SK-N-SH treated with all-trans-retinoic acid at 6 μM for 48 hours (cell line): ENCODE measurements at regions not wholly inside any gene's neighbourhood (a gene's known extent, or its start where the extent isn't known, plus 50 kb on each side); places are given as distances from the start of the nearest gene placed in this dataset.

Experiments used
- ATAC-seq: fragments of 200-7000 bp; cut with Tn5 transposase; 3 replicates; pipeline ENCODE4 v1.9.1; 2020; ENCODE audit warnings: mild to moderate bottlenecking, moderate library complexity
- ARNTL ChIP-seq: fragments of 450-650 bp; formaldehyde crosslinking; IDR thresholded peaks from 2 replicates; pipeline ENCODE4 v1.5.0; 2020; ENCODE audit warnings: low read depth, mild to moderate bottlenecking, moderate library complexity, borderline replicate concordance
- BACH2 ChIP-seq: fragments of 250-450 bp; sonication (Bioruptor Pico); IDR thresholded peaks from 2 replicates; pipeline ENCODE4 v1.9.0; 2021; ENCODE audit warnings: mild to moderate bottlenecking, borderline replicate concordance
- CSDC2 ChIP-seq: fragments of 250-450 bp; sonication (Bioruptor Pico); IDR thresholded peaks from 2 replicates; pipeline ENCODE4 v1.5.0; 2020; ENCODE audit warnings: mild to moderate bottlenecking, moderate library complexity
- ESRRG ChIP-seq: fragments of 250-450 bp; sonication (Bioruptor Pico); IDR thresholded peaks from 2 replicates; pipeline ENCODE4 v1.6.1; 2021; ENCODE audit warnings: mild to moderate bottlenecking
- GLIS3 ChIP-seq: fragments of 250-450 bp; sonication (Bioruptor Pico); IDR thresholded peaks from 2 replicates; pipeline ENCODE4 v1.5.0; 2020; ENCODE audit warnings: mild to moderate bottlenecking, moderate library complexity
- PPARA ChIP-seq: fragments of 250-450 bp; sonication (Bioruptor Pico); IDR thresholded peaks from 2 replicates; pipeline ENCODE4 v1.5.0; 2020; ENCODE audit warnings: mild to moderate bottlenecking, borderline replicate concordance
- RARB ChIP-seq: fragments of 250-450 bp; sonication (Bioruptor Pico); IDR thresholded peaks from 2 replicates; pipeline ENCODE4 v1.8.0; 2021; ENCODE audit warnings: mild to moderate bottlenecking, moderate library complexity
- SNAI2 ChIP-seq: fragments of 250-450 bp; sonication (Bioruptor Pico); IDR thresholded peaks from 2 replicates; pipeline ENCODE4 v1.5.0; 2020; ENCODE audit warnings: mild to moderate bottlenecking, moderate library complexity
- TCF4 ChIP-seq: fragments of 250-450 bp; sonication (Bioruptor Pico); IDR thresholded peaks from 2 replicates; pipeline ENCODE4 v1.8.0; 2021; ENCODE audit warnings: mild to moderate bottlenecking, moderate library complexity, borderline replicate concordance
- TOX ChIP-seq: fragments of 250-450 bp; sonication (Bioruptor Pico); IDR thresholded peaks from 2 replicates; pipeline ENCODE4 v1.8.0; 2021; ENCODE audit warnings: mild to moderate bottlenecking, moderate library complexity, borderline replicate concordance
- ZC3H10 ChIP-seq: fragments of 250-450 bp; sonication (Bioruptor Pico); IDR thresholded peaks from 2 replicates; pipeline ENCODE4 v1.5.1; 2021; ENCODE audit warnings: mild to moderate bottlenecking, moderate library complexity
- ZFP3 ChIP-seq: fragments of 250-450 bp; sonication (Bioruptor Pico); IDR thresholded peaks from 2 replicates; pipeline ENCODE4 v1.5.0; 2020; ENCODE audit warnings: mild to moderate bottlenecking, moderate library complexity
- ZFP30 ChIP-seq: fragments of 450-650 bp; formaldehyde crosslinking; IDR thresholded peaks from 2 replicates; pipeline ENCODE4 v1.5.0; 2022; ENCODE audit warnings: mild to moderate bottlenecking, moderate library complexity
- ZNF565 ChIP-seq: fragments of 450-650 bp; formaldehyde crosslinking; conservative IDR thresholded peaks from 2 replicates; pipeline ENCODE4 v1.5.0; 2020; ENCODE audit warnings: low read depth, mild to moderate bottlenecking, moderate library complexity
- TF ChIP-seq, protein P1 (sequence below): fragments of 250-450 bp; sonication (Bioruptor Pico); IDR thresholded peaks from 2 replicates; pipeline ENCODE4 v1.8.0; 2020; ENCODE audit warnings: mild to moderate bottlenecking, moderate library complexity, borderline replicate concordance
- TF ChIP-seq, protein P2 (sequence below): fragments of 250-450 bp; sonication (Bioruptor Pico); IDR thresholded peaks from 2 replicates; pipeline ENCODE4 v1.5.0; 2020; ENCODE audit warnings: mild to moderate bottlenecking, moderate library complexity
- TF ChIP-seq, protein P3 (sequence below): fragments of 250-450 bp; sonication (Bioruptor Pico); IDR thresholded peaks from 2 replicates; pipeline ENCODE4 v1.8.0; 2021; ENCODE audit warnings: low read depth, mild to moderate bottlenecking, moderate library complexity, borderline replicate concordance
- TF ChIP-seq, protein P4 (sequence below): fragments of 250-450 bp; sonication (Bioruptor Pico); IDR thresholded peaks from 2 replicates; pipeline ENCODE4 v1.5.1; 2020; ENCODE audit warnings: low read depth, mild to moderate bottlenecking, moderate library complexity

DNA sequence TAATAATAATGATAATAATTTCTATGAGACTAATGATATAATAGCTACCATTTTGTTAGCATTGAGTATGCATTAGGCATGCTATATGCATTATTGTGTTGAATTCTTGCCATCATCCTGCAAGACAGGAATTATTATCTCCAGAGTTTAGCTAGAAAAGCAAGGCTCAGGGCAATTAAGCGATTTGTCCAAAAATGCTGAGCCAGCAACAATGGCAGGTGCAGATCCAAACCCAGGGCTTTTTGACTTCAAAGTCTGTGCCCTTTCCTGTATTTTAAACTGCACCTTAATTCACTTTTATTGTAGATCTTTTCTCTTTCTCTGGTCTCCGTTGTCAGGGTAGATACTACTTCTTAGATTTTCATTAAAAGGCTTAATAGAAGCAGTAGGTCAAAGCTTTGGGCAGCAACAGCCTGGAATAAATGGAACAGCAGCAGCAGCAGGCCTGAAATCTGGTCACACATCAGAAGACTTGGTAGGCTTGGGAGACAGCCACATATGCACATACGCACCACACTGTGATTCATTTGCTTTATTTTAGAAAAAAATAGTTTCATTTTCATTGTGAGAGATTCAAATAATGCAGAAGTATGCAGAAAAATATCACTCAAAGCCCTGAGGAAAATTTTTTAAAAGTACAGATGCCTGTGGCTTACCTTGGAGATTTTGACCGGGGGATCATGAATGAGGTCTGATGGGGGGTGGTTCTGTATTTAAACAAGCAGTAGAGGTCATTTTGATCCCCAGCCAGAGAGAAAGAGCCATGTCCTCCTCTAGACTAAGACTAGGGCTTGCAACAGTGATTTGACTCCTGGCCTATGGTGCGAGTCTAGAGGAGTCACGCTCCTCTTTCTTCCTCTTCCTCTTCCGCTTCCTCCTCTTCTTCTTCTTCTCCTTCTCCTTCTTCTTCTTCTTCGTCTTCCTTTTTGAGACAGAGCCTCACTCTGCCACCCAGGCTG is 455.7 kb downstream of the TSN start:
- no peak for TF ChIP-seq CSDC2 (CRISPR knock-in tag)
- no peak for TF ChIP-seq TOX (CRISPR knock-in tag)
- no peak for TF ChIP-seq RARB (CRISPR knock-in tag)
- no peak for TF ChIP-seq ARNTL (CRISPR knock-in tag)
- TF ChIP-seq ZC3H10 (CRISPR knock-in tag), result no peak
- TF ChIP-seq GLIS3 (CRISPR knock-in tag), result no peak
- no peak for TF ChIP-seq PPARA (CRISPR knock-in tag)
- TF ChIP-seq ZFP30 (CRISPR knock-in tag), result no peak
- TF ChIP-seq SNAI2, result no peak
- TF ChIP-seq ESRRG, result no peak
- TF ChIP-seq, protein P1, sequence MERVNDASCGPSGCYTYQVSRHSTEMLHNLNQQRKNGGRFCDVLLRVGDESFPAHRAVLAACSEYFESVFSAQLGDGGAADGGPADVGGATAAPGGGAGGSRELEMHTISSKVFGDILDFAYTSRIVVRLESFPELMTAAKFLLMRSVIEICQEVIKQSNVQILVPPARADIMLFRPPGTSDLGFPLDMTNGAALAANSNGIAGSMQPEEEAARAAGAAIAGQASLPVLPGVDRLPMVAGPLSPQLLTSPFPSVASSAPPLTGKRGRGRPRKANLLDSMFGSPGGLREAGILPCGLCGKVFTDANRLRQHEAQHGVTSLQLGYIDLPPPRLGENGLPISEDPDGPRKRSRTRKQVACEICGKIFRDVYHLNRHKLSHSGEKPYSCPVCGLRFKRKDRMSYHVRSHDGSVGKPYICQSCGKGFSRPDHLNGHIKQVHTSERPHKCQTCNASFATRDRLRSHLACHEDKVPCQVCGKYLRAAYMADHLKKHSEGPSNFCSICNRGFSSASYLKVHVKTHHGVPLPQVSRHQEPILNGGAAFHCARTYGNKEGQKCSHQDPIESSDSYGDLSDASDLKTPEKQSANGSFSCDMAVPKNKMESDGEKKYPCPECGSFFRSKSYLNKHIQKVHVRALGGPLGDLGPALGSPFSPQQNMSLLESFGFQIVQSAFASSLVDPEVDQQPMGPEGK (CRISPR knock-in tag), result no peak
- TF ChIP-seq, all 23 proteins: peak for 0
- ATAC-seq, result no peak

DNA sequence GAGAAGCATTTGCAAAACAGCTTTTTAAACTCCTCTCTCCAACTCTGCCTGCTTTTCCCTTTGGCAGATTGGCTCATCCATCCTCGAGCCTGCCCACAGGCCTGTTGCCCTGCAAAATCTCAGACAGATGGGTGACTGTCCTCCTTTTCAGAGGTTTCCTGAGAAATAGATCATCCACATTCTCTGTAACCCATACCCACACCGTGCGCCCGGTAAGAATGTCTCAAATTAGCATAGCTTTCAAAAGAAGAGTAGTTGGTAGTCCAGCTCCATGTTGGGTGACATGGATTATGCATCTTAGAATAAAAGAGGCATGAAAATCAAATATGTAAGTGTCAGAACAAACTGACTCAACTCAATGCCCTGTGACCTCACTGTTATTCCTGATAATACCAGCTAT is 457.9 kb downstream of the TSN start:
- no peak for ATAC-seq
- TF ChIP-seq, protein P1 (CRISPR knock-in tag), result no peak
- TF ChIP-seq, protein P2, sequence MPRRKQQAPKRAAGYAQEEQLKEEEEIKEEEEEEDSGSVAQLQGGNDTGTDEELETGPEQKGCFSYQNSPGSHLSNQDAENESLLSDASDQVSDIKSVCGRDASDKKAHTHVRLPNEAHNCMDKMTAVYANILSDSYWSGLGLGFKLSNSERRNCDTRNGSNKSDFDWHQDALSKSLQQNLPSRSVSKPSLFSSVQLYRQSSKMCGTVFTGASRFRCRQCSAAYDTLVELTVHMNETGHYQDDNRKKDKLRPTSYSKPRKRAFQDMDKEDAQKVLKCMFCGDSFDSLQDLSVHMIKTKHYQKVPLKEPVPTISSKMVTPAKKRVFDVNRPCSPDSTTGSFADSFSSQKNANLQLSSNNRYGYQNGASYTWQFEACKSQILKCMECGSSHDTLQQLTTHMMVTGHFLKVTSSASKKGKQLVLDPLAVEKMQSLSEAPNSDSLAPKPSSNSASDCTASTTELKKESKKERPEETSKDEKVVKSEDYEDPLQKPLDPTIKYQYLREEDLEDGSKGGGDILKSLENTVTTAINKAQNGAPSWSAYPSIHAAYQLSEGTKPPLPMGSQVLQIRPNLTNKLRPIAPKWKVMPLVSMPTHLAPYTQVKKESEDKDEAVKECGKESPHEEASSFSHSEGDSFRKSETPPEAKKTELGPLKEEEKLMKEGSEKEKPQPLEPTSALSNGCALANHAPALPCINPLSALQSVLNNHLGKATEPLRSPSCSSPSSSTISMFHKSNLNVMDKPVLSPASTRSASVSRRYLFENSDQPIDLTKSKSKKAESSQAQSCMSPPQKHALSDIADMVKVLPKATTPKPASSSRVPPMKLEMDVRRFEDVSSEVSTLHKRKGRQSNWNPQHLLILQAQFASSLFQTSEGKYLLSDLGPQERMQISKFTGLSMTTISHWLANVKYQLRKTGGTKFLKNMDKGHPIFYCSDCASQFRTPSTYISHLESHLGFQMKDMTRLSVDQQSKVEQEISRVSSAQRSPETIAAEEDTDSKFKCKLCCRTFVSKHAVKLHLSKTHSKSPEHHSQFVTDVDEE (CRISPR knock-in tag), result no peak
- TF ChIP-seq ESRRG, result no peak
- TF ChIP-seq BACH2, result no peak

DNA sequence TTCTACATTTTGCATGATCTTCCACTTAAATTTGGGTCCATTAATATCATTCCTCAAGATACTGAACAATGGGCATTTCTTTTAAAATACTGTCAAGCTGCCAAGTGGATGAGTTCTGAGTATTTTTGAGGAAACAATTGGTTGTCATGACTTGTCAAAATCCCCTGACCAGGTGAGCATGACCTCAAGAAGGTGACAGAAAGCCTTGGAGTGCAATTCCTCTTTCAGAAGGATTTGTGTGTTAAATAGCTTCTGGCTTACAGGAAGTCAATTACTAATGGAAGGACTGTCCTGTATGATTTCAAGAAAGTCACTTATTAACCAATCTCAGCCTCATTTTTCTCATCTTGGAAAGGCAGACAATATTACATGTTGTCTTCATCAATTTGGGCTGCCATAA is 460.6 kb downstream of the TSN start:
- no peak for ATAC-seq
- TF ChIP-seq, protein P3, sequence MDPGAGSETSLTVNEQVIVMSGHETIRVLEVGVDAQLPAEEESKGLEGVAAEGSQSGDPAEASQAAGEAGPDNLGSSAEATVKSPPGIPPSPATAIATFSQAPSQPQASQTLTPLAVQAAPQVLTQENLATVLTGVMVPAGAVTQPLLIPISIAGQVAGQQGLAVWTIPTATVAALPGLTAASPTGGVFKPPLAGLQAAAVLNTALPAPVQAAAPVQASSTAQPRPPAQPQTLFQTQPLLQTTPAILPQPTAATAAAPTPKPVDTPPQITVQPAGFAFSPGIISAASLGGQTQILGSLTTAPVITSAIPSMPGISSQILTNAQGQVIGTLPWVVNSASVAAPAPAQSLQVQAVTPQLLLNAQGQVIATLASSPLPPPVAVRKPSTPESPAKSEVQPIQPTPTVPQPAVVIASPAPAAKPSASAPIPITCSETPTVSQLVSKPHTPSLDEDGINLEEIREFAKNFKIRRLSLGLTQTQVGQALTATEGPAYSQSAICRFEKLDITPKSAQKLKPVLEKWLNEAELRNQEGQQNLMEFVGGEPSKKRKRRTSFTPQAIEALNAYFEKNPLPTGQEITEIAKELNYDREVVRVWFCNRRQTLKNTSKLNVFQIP (CRISPR knock-in tag), result no peak
- TF ChIP-seq ZFP3 (no peak), CSDC2 (CRISPR knock-in tag) (no peak), TCF4 (CRISPR knock-in tag) (no peak), ARNTL (CRISPR knock-in tag) (no peak), ZC3H10 (CRISPR knock-in tag) (no peak), ZFP30 (CRISPR knock-in tag) (no peak), ZNF565 (CRISPR knock-in tag) (no peak), RARB (CRISPR knock-in tag) (no peak)
- TF ChIP-seq, protein P2 (CRISPR knock-in tag), result no peak
- TF ChIP-seq, protein P4, sequence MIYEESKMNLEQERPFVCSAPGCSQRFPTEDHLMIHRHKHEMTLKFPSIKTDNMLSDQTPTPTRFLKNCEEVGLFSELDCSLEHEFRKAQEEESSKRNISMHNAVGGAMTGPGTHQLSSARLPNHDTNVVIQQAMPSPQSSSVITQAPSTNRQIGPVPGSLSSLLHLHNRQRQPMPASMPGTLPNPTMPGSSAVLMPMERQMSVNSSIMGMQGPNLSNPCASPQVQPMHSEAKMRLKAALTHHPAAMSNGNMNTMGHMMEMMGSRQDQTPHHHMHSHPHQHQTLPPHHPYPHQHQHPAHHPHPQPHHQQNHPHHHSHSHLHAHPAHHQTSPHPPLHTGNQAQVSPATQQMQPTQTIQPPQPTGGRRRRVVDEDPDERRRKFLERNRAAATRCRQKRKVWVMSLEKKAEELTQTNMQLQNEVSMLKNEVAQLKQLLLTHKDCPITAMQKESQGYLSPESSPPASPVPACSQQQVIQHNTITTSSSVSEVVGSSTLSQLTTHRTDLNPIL (CRISPR knock-in tag), result no peak
- TF ChIP-seq, protein P1 (CRISPR knock-in tag), result no peak
